Fibroblast of villous mesenchyme (primary cell): ENCODE measurements at regions not wholly inside any gene's neighbourhood (a gene's known extent, or its start where the extent isn't known, plus 50 kb on each side); places are given as distances from the start of the nearest gene placed in this dataset.

Experiments
- DNase-seq: peaks from one replicate; pipeline ENCODE4 v3.0.0-alpha.2; 2010; ENCODE audit warnings: low read depth
- H3K4me3 ChIP-seq: 2 replicates; pipeline ENCODE4 v1.5.1; 2011; ENCODE audit warnings: low read depth, mild to moderate bottlenecking, low read length
- CTCF ChIP-seq: IDR thresholded peaks from 2 replicates; pipeline ENCODE4 v1.5.1; 2012; ENCODE audit warnings: low read depth, mild to moderate bottlenecking, low read length; ENCODE audit not compliant: insufficient read depth

- TF ChIP-seq CTCF: no peak
- DNase-seq: no peak
These were observed 550.6 kb downstream of the DSC3 start for GRCh38 chr18:30491815-30492551.

GRCh38 chr18:30489890-30490643, 552.5 kb downstream of the DSC3 start:
- no peak for DNase-seq
- no peak for TF ChIP-seq CTCF
- H3K4me3 ChIP-seq: no peak overlapping the region

More at GRCh38 chr18:30491815-30492551, 550.6 kb downstream of the DSC3 start:
- no peak overlapping the region for H3K4me3 ChIP-seq

- DNase-seq: no peak
- no peak for TF ChIP-seq CTCF
- H3K4me3 ChIP-seq: no peak overlapping the region
These were observed 554.6 kb downstream of the DSC3 start for GRCh38 chr18:30487962-30488361.

- TF ChIP-seq CTCF: no peak
These were observed 555.7 kb downstream of the DSC3 start for GRCh38 chr18:30486856-30487255.

GRCh38 chr18:30485078-30485477, 557.5 kb downstream of the DSC3 start:
- H3K4me3 ChIP-seq: no peak overlapping the region
- no peak for TF ChIP-seq CTCF
- DNase-seq: no peak

More at GRCh38 chr18:30486856-30487255, 555.7 kb downstream of the DSC3 start:
- no peak overlapping the region for H3K4me3 ChIP-seq
- no peak for DNase-seq

- no peak for TF ChIP-seq CTCF
- DNase-seq: no peak
- no peak overlapping the region for H3K4me3 ChIP-seq
These were observed 560.7 kb downstream of the DSC3 start for GRCh38 chr18:30481871-30482270.
